GM06990 (cell line): ENCODE measurements at regions not wholly inside any gene's neighbourhood (a gene's known extent, or its start where the extent isn't known, plus 50 kb on each side); places are given as distances from the start of the nearest gene placed in this dataset.

Source experiments
- DNase-seq: peaks from one replicate; pipeline ENCODE4 v3.0.0-alpha.2; 2011; ENCODE audit not compliant: insufficient read length; ENCODE audit errors: extremely low read depth
- H3K27me3 ChIP-seq: replicated peaks from 2 replicates; pipeline ENCODE4 v1.6.0; 2011; ENCODE audit warnings: low read length; ENCODE audit not compliant: control insufficient read depth, insufficient read depth
- H3K36me3 ChIP-seq: 2 replicates; pipeline ENCODE4 v1.5.1; 2011; ENCODE audit warnings: low read length; ENCODE audit not compliant: control insufficient read depth, insufficient read depth
- H3K4me3 ChIP-seq: replicated peaks from 2 replicates; pipeline ENCODE4 v1.5.1; 2011; ENCODE audit warnings: low read depth, mild to moderate bottlenecking, control low read depth, low read length
- TF ChIP-seq, protein P1 (sequence below): IDR thresholded peaks from 2 replicates; pipeline ENCODE4 v1.5.1; 2011; ENCODE audit warnings: low read length, control low read depth, mild to moderate bottlenecking, inconsistent platforms; ENCODE audit not compliant: insufficient read depth, poor library complexity, severe bottlenecking

GRCh38 chr5:58136406-58136805 lies 323.5 kb downstream of the PLK2 start:
- no peaks in the 10 kb centered on the region for H3K27me3 ChIP-seq
- no peak overlapping the region for H3K4me3 ChIP-seq
- TF ChIP-seq, protein P1, sequence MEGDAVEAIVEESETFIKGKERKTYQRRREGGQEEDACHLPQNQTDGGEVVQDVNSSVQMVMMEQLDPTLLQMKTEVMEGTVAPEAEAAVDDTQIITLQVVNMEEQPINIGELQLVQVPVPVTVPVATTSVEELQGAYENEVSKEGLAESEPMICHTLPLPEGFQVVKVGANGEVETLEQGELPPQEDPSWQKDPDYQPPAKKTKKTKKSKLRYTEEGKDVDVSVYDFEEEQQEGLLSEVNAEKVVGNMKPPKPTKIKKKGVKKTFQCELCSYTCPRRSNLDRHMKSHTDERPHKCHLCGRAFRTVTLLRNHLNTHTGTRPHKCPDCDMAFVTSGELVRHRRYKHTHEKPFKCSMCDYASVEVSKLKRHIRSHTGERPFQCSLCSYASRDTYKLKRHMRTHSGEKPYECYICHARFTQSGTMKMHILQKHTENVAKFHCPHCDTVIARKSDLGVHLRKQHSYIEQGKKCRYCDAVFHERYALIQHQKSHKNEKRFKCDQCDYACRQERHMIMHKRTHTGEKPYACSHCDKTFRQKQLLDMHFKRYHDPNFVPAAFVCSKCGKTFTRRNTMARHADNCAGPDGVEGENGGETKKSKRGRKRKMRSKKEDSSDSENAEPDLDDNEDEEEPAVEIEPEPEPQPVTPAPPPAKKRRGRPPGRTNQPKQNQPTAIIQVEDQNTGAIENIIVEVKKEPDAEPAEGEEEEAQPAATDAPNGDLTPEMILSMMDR = no peak
- no peaks in the 10 kb centered on the region for H3K36me3 ChIP-seq
- DNase-seq = no peak

- TF ChIP-seq, protein P1 = no peak
- no peaks in the 10 kb centered on the region for H3K36me3 ChIP-seq
- H3K27me3 ChIP-seq = no peaks in the 10 kb centered on the region
Observed at GRCh38 chr5:58135571-58136335, 324.1 kb downstream of the PLK2 start.

GRCh38 chr5:58133631-58134296 lies 326.1 kb downstream of the PLK2 start:
- no peak overlapping the region for H3K4me3 ChIP-seq
- no peak for DNase-seq
- no peaks in the 10 kb centered on the region for H3K36me3 ChIP-seq
- TF ChIP-seq, protein P1 = no peak
- no peaks in the 10 kb centered on the region for H3K27me3 ChIP-seq

More at GRCh38 chr5:58135571-58136335, 324.1 kb downstream of the PLK2 start:
- no peak overlapping the region for H3K4me3 ChIP-seq
- no peak for DNase-seq

DNA sequence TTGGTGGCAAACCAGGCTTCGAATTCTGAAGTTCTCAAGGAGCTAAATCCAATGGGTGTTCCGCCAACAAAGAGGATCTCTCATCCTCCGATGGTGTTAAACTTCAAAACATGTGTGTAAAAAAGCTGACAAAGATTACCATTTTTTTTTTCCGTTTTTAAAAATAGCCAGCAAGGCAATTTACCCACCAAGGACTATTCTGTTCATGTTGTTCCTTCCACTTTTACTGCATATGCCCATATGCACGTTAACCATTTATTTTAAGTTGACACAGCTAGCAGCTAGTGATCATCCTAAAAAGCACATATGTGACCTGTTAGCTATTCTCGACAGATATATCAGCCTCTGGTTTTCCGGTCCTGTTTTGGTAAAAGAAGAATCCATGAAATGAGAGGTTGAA lies 326.7 kb downstream of the PLK2 start:
- Histone ChIP-seq H3K36me3 (no peaks in the 10 kb centered on the region), H3K4me3 (no peak overlapping the region), H3K27me3 (no peaks in the 10 kb centered on the region)
- TF ChIP-seq, protein P1 = no peak
- DNase-seq = no peak

DNA sequence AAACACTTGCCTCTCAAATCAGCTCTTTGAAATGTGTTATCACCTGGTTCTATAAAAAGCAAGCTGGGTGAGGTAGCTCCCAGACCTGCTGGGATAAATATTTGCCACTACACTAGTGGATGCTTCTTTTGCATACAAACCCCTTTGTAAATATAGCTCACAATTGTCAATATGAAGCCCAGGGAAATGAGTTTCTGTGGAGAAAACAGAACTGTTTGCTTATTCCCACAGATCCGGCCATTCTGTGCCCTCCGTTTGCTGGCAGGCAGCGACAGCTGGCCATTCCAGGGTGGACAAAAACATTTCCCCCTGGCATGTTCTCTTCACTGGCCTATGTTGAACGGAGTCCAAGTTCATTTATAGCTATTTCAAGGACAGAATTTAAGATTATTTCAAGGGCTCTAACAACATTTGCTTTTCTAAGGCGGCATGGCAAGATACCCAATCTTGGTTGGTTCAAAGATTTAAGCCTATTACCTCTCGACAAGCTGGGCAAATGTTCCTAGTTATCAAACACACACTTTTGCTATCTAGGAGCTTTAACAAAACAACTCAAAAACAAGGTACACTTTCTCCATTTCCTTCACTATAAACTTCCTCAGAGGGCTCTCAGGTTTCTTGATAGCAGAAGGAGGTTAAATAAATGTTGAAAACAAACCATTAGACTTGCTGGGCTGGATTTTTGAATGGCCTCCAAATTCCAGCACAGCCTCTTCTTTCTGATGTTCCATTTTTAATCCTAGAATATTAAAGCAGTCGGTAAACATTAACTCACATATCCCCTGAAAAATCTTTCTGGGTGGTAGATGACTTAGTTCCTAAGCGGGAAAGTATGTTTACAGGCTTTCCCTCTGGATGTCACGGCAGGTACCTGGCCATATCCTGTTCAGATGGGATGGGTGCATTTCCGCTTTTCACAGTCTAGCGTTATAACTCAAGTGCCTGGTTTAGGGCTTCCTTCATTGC lies 332.3 kb downstream of the PLK2 start:
- Histone ChIP-seq H3K4me3 (no peak overlapping the region), H3K27me3 (no peaks in the 10 kb centered on the region), H3K36me3 (no peaks in the 10 kb centered on the region)
- no peak for DNase-seq
- TF ChIP-seq, protein P1 = no peak
